SK-N-SH (cell line): ENCODE measurements at regions not wholly inside any gene's neighbourhood (a gene's known extent, or its start where the extent isn't known, plus 50 kb on each side); places are given as distances from the start of the nearest gene placed in this dataset.

ENCODE experiments used
- CTCF ChIA-PET: fragments of 300-600, 350-600 bp; formaldehyde crosslinking; extraction: SDS; loops from one replicate; lab custom pipeline; 2021; lab: Yijun Ruan, JAX
- POLR2A ChIA-PET: fragments of 350-600 bp; sonication (Branson Sonifier 250); formaldehyde crosslinking; extraction: SDS; loops from one replicate; lab custom pipeline; 2020; ENCODE audit warnings: antibody characterized with exemption, inconsistent platforms; lab: Yijun Ruan, JAX
- DNase-seq: peaks from one replicate; pipeline ENCODE4 v3.0.0; 2012
- H2AFZ ChIP-seq: fragments of 200-600 bp; sonication (generic); 2 replicates; pipeline ENCODE4 v1.8.1; 2016; ENCODE audit warnings: antibody characterized with exemption, mild to moderate bottlenecking, low read depth
- H3F3A ChIP-seq: fragments of 200-600 bp; sonication (generic); replicated peaks from 2 replicates; pipeline ENCODE3; 2016; ENCODE audit warnings: antibody characterized with exemption, mild to moderate bottlenecking; ENCODE audit not compliant: insufficient read depth
- H3K27ac ChIP-seq, 2 experiments: fragments of 200-500 bp in 1 of 2; fragments of 200-600 bp in 1 of 2; sonication (Bioruptor generic) in 1 of 2; sonication (generic), shearing (Covaris generic) in 1 of 2; 2 replicates each; pipeline versions ENCODE4 v1.5.1 to v1.6.1; 2014 to 2016; ENCODE audit warnings: low read depth in 2 of 2, inconsistent platforms in 1 of 2, low read length in 1 of 2, mild to moderate bottlenecking in 1 of 2, mixed read lengths in 1 of 2
- H3K27me3 ChIP-seq: fragments of 200-600 bp; sonication (generic), shearing (Covaris generic); 2 replicates; pipeline ENCODE4 v1.6.1; 2016; ENCODE audit warnings: mixed run types; ENCODE audit not compliant: insufficient read depth
- H3K36me3 ChIP-seq, 2 experiments: fragments of 200-500 bp in 1 of 2; fragments of 200-600 bp in 1 of 2; sonication (Bioruptor generic) in 1 of 2; sonication (generic) in 1 of 2; replicated peaks in 1 of 2; 2 replicates each; pipeline versions ENCODE3 to v1.5.1; 2014 to 2016; ENCODE audit warnings: low read length in 1 of 2, mild to moderate bottlenecking in 1 of 2; ENCODE audit not compliant: insufficient read depth in 2 of 2, control insufficient read depth in 1 of 2
- H3K4me1 ChIP-seq, 2 experiments: fragments of 200-500 bp in 1 of 2; fragments of 200-600 bp in 1 of 2; sonication (Bioruptor generic) in 1 of 2; sonication (generic), shearing (Covaris generic) in 1 of 2; 2 replicates each; pipeline versions ENCODE4 v1.5.1 to v1.6.1; 2014 to 2016; ENCODE audit warnings: low read depth in 1 of 2, low read length in 1 of 2, mixed run types in 1 of 2; ENCODE audit not compliant: insufficient read depth in 2 of 2, control insufficient read depth in 1 of 2
- H3K4me2 ChIP-seq: fragments of 200-600 bp; sonication (generic), shearing (Covaris generic); 2 replicates; pipeline ENCODE4 v1.6.1; 2017; ENCODE audit warnings: mixed run types
- H3K4me3 ChIP-seq, 2 experiments: fragments of 200-500 bp in 1 of 2; fragments of 200-600 bp in 1 of 2; sonication (Bioruptor generic) in 1 of 2; sonication (generic), shearing (Covaris generic) in 1 of 2; 2 replicates each; pipeline versions ENCODE4 v1.5.1 to v1.8.1; 2014 to 2016; ENCODE audit warnings: low read depth in 2 of 2, inconsistent platforms in 1 of 2, low read length in 1 of 2, mild to moderate bottlenecking in 1 of 2, mixed read lengths in 1 of 2, moderate library complexity in 1 of 2
- H3K79me2 ChIP-seq: fragments of 200-600 bp; sonication (generic); 2 replicates; pipeline ENCODE4 v1.8.1; 2017; ENCODE audit warnings: mild to moderate bottlenecking; ENCODE audit not compliant: insufficient read depth
- H3K9ac ChIP-seq: fragments of 200-600 bp; sonication (generic); 2 replicates; pipeline ENCODE4 v1.6.1; 2017; ENCODE audit warnings: mixed run types
- H3K9me2 ChIP-seq: fragments of 200-600 bp; sonication (generic); 2 replicates; pipeline ENCODE4 v1.6.1; 2017; ENCODE audit warnings: mixed run types
- H3K9me3 ChIP-seq: fragments of 200-600 bp; sonication (generic); 2 replicates; pipeline ENCODE4 v1.6.1; 2017; ENCODE audit warnings: mixed run types, mild to moderate bottlenecking, moderate library complexity
- H4K20me1 ChIP-seq: fragments of 200-600 bp; sonication (generic); 2 replicates; pipeline ENCODE4 v1.6.1; 2017; ENCODE audit warnings: mild to moderate bottlenecking, mixed run types; ENCODE audit not compliant: insufficient read depth
- EP300 ChIP-seq, 2 experiments: IDR thresholded peaks; 2 replicates each; pipeline versions ENCODE4 v1.4.0 to v1.6.1; 2012; ENCODE audit warnings: borderline replicate concordance in 1 of 2, low read depth in 1 of 2, low read length in 1 of 2
- EZH2phosphoT487 ChIP-seq: fragments of 200-600 bp; sonication (generic); IDR thresholded peaks from 2 replicates; pipeline ENCODE4 v1.6.1; 2017; ENCODE audit warnings: low read depth, mixed run types, mild to moderate bottlenecking, antibody characterized with exemption, moderate library complexity, borderline replicate concordance
- GABPA ChIP-seq: IDR thresholded peaks from 2 replicates; pipeline ENCODE4 v1.4.0; 2012; ENCODE audit warnings: low read depth, mild to moderate bottlenecking
- GATA2 ChIP-seq: sonication (generic); formaldehyde crosslinking; IDR thresholded peaks from 2 replicates; pipeline ENCODE4 v1.5.0; 2020; ENCODE audit warnings: mild to moderate bottlenecking, missing genetic modification reagents
- MAX ChIP-seq: IDR thresholded peaks from 2 replicates; pipeline ENCODE4 v1.4.0; 2012; ENCODE audit warnings: low read depth
- MEF2A ChIP-seq: IDR thresholded peaks from 2 replicates; pipeline ENCODE4 v1.4.0; 2012; ENCODE audit warnings: low read depth, borderline replicate concordance
- MXI1 ChIP-seq: IDR thresholded peaks from 2 replicates; pipeline ENCODE4 v1.6.1; 2012; ENCODE audit warnings: mild to moderate bottlenecking, low read depth, low read length, improper control_type of control experiment
- NFIC ChIP-seq: IDR thresholded peaks from 2 replicates; pipeline ENCODE4 v1.4.0; 2012; ENCODE audit warnings: borderline replicate concordance
- NRF1 ChIP-seq: IDR thresholded peaks from 2 replicates; pipeline ENCODE4 v1.6.1; 2012; ENCODE audit warnings: low read depth, mild to moderate bottlenecking, low read length
- PBX3 ChIP-seq: IDR thresholded peaks from 2 replicates; pipeline ENCODE4; 2012
- RCOR1 ChIP-seq: fragments of 150-350 bp; IDR thresholded peaks from 2 replicates; pipeline ENCODE4 v1.6.1; 2017; ENCODE audit warnings: antibody characterized with exemption, low read length
- RFX5 ChIP-seq: IDR thresholded peaks from 2 replicates; pipeline ENCODE4 v1.6.1; 2012; ENCODE audit warnings: mild to moderate bottlenecking, improper control_type of control experiment, low read length
- RXRA ChIP-seq: IDR thresholded peaks from 2 replicates; pipeline ENCODE4 v1.4.0; 2012; ENCODE audit warnings: low read depth, mild to moderate bottlenecking, borderline replicate concordance
- SIN3A ChIP-seq: IDR thresholded peaks from 2 replicates; pipeline ENCODE4 v1.6.1; 2012; ENCODE audit warnings: low read depth, mild to moderate bottlenecking, low read length, moderate library complexity, borderline replicate concordance
- TCF12 ChIP-seq: IDR thresholded peaks from 2 replicates; pipeline ENCODE4 v1.4.0; 2012
- USF1 ChIP-seq: IDR thresholded peaks from 2 replicates; pipeline ENCODE4 v1.4.0; 2012; ENCODE audit warnings: low read depth, borderline replicate concordance
- YY1 ChIP-seq: IDR thresholded peaks from 2 replicates; pipeline ENCODE4 v1.4.0; 2012; ENCODE audit warnings: low read depth, mild to moderate bottlenecking
- WGBS: methylation state at CpG from one replicate; pipeline ENCODE4 v1.1.6; 2017; ENCODE audit warnings: low lambda C conversion rate; 5-methylcytosine and 5-hydroxymethylcytosine counted together
- TF ChIP-seq, protein P1 (sequence below): IDR thresholded peaks from 2 replicates; pipeline ENCODE4 v1.6.1; 2012; ENCODE audit warnings: mild to moderate bottlenecking, low read depth, low read length, moderate library complexity
- TF ChIP-seq, protein P2 (sequence below): fragments of 150-350 bp; IDR thresholded peaks from 2 replicates; pipeline ENCODE4 v1.6.1; 2017; ENCODE audit warnings: antibody characterized with exemption, low read length, low read depth, borderline replicate concordance

GRCh38 chr16:65429504-65430181, 307.8 kb upstream of the CDH11 start (continued):
- TF ChIP-seq, protein P1, sequence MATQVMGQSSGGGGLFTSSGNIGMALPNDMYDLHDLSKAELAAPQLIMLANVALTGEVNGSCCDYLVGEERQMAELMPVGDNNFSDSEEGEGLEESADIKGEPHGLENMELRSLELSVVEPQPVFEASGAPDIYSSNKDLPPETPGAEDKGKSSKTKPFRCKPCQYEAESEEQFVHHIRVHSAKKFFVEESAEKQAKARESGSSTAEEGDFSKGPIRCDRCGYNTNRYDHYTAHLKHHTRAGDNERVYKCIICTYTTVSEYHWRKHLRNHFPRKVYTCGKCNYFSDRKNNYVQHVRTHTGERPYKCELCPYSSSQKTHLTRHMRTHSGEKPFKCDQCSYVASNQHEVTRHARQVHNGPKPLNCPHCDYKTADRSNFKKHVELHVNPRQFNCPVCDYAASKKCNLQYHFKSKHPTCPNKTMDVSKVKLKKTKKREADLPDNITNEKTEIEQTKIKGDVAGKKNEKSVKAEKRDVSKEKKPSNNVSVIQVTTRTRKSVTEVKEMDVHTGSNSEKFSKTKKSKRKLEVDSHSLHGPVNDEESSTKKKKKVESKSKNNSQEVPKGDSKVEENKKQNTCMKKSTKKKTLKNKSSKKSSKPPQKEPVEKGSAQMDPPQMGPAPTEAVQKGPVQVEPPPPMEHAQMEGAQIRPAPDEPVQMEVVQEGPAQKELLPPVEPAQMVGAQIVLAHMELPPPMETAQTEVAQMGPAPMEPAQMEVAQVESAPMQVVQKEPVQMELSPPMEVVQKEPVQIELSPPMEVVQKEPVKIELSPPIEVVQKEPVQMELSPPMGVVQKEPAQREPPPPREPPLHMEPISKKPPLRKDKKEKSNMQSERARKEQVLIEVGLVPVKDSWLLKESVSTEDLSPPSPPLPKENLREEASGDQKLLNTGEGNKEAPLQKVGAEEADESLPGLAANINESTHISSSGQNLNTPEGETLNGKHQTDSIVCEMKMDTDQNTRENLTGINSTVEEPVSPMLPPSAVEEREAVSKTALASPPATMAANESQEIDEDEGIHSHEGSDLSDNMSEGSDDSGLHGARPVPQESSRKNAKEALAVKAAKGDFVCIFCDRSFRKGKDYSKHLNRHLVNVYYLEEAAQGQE: no peak

DNA sequence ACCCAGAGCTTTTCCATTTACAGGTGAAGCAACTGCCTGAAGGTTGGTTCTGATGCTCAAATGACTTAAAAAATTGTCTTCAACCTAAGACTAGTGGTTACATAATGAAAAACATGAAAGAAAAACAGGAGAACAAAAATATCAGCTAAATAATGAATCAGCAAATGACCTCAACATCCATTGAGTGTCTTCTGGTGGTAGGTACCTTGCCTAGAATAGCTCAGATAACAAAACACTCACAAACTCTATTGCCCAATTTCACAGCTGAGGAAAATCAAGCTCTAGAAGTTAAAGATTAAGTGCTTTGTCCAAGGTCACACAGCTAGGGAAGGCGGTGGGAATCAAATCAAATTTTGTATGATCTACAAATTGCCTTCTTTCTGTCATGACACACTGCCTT, 304.6 kb upstream of the CDH11 start:
- DNase-seq: no peak
- POLR2A ChIA-PET: no interaction called here
- H3K9me3 ChIP-seq: no peaks in the 10 kb centered on the region

More for the DNA sequence above, 304.6 kb upstream of the CDH11 start:
- Histone ChIP-seq H3K79me2 (no peaks in the 10 kb centered on the region), H3K4me1 (no peaks in the 10 kb centered on the region), H3F3A (no peaks in the 10 kb centered on the region), H4K20me1 (no peaks in the 10 kb centered on the region), H3K36me3 (no peaks in the 10 kb centered on the region), H3K27ac (no peak overlapping the region), H3K4me2 (no peak overlapping the region), H3K4me3 (no peak overlapping the region), H2AFZ (no peak overlapping the region), H3K9me2 (no peaks in the 10 kb centered on the region), H3K27me3 (no peaks in the 10 kb centered on the region), H3K9ac (no peak overlapping the region)
- CTCF ChIA-PET: no interaction called here
- no peak for TF ChIP-seq TCF12
- TF ChIP-seq RCOR1: no peak
- TF ChIP-seq GABPA: no peak
- TF ChIP-seq EP300 (IDR thresholded peaks at IDR 0.05; ENCODE audit: borderline replicate concordance in 1 of 2, low read depth in 1 of 2, low read length in 1 of 2): no peak
- no peak for TF ChIP-seq MEF2A
- TF ChIP-seq NFIC: no peak
- no peak for TF ChIP-seq NRF1
- no peak for TF ChIP-seq YY1
- no peak for TF ChIP-seq USF1
- no peak for TF ChIP-seq MAX
- TF ChIP-seq SIN3A: no peak
- TF ChIP-seq PBX3: no peak
- TF ChIP-seq RFX5: no peak
- TF ChIP-seq, protein P2, sequence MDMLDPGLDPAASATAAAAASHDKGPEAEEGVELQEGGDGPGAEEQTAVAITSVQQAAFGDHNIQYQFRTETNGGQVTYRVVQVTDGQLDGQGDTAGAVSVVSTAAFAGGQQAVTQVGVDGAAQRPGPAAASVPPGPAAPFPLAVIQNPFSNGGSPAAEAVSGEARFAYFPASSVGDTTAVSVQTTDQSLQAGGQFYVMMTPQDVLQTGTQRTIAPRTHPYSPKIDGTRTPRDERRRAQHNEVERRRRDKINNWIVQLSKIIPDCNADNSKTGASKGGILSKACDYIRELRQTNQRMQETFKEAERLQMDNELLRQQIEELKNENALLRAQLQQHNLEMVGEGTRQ: no peak
- TF ChIP-seq EZH2phosphoT487: no peak
- TF ChIP-seq MXI1: no peak
- TF ChIP-seq GATA2 (CRISPR knock-in tag): no peak
- no peak for TF ChIP-seq RXRA
- 53% methylated on average over 1 of the region's 1 CpG for WGBS
